ENCODE measurements at regions not wholly inside any gene's neighbourhood (a gene's known extent, or its start where the extent isn't known, plus 50 kb on each side); places are given as distances from the start of the nearest gene placed in this dataset.

GRCh38 chr6:25167961-25168360 is 111.2 kb upstream of the CARMIL1 start:
- WGBS (ENCODE audit: extremely low coverage, insufficient read length, low lambda C conversion rate) = no CpG with 5 or more reads among the region's 1 CpG
- Histone ChIP-seq H2BK12ac (ENCODE audit: insufficient read length, low read depth, low read length) (no peak overlapping the region), H4K20me1 (ENCODE audit: control insufficient read depth, insufficient read depth, insufficient read length) (no peaks in the 10 kb centered on the region)

More at GRCh38 chr6:25167961-25168360, 111.2 kb upstream of the CARMIL1 start:
- no peak overlapping the region for H3K27ac Mint-ChIP-seq
- H3K4ac ChIP-seq (ENCODE audit: low read depth, low read length) = no peak overlapping the region
- no peaks in the 10 kb centered on the region for H3K79me2 ChIP-seq (ENCODE audit: insufficient read depth, low read length)
- no peak overlapping the region for H2AK5ac ChIP-seq (ENCODE audit: insufficient read length, low read length)
- no peak overlapping the region for H2BK5ac ChIP-seq (ENCODE audit: insufficient read length, low read length)
- no peak overlapping the region for H3K56ac ChIP-seq (ENCODE audit: insufficient read length, low read depth, low read length)
- no peak overlapping the region for H3K18ac ChIP-seq (ENCODE audit: insufficient read length, low read depth, low read length)
- no peak overlapping the region for H3K4me2 ChIP-seq (ENCODE audit: insufficient read depth, insufficient read length, low read length)
- H3T11ph ChIP-seq (ENCODE audit: low read length) = no peak overlapping the region
- H4K8ac ChIP-seq (replicated peaks; ENCODE audit: insufficient read length, low read depth, low read length) = no peak overlapping the region
- no peak for TF ChIP-seq CTCF (conservative IDR thresholded peaks at IDR 0.05)
- no peaks in the 10 kb centered on the region for H3K23me2 ChIP-seq (ENCODE audit: insufficient read length, low read depth, low read length, poor library complexity, severe bottlenecking)
- no peak overlapping the region for H3K14ac ChIP-seq (ENCODE audit: insufficient read depth, low read length)
- H3K79me1 ChIP-seq (ENCODE audit: insufficient read depth, low read depth, low read length, poor library complexity, severe bottlenecking) = no peaks in the 10 kb centered on the region
- no peak overlapping the region for H4K5ac ChIP-seq (ENCODE audit: insufficient read length, low read depth, low read length)
- H3K27me3 ChIP-seq (ENCODE audit: insufficient read depth, low read length) = no peaks in the 10 kb centered on the region
- H3K9me3 ChIP-seq (ENCODE audit: control insufficient read depth, low read depth, low read length) = no peaks in the 10 kb centered on the region
- no peak overlapping the region for H4K91ac ChIP-seq (ENCODE audit: insufficient read length, low read depth, low read length)
- no peak overlapping the region for H2BK15ac ChIP-seq (ENCODE audit: low read depth, low read length)
- no peaks in the 10 kb centered on the region for H3K27me3 Mint-ChIP-seq (ENCODE audit: low read depth)
- H2BK120ac ChIP-seq (ENCODE audit: low read depth, low read length, poor library complexity, severe bottlenecking) = no peak overlapping the region
- DNase-seq = no peak
- H3K4me1 Mint-ChIP-seq = no peaks in the 10 kb centered on the region
- H3K4me3 Mint-ChIP-seq = no peak overlapping the region
- peaks cover 0 to 4% of the 10 kb centered on the region in 2 experiments; a peak in 3 of 5 replicates for H3K9me3 Mint-ChIP-seq
- no peak overlapping the region for H2BK20ac ChIP-seq (ENCODE audit: low read depth, low read length, poor library complexity, severe bottlenecking)
- no peak overlapping the region for H3K27ac ChIP-seq (ENCODE audit: insufficient read length, low read depth, low read length)
- peaks cover 0 to 2% (median 2%) of the 10 kb centered on the region in 3 experiments; a peak in 2 of 7 replicates for H3K36me3 Mint-ChIP-seq (ENCODE audit: insufficient read depth in 1 of 3, low read depth in 3 of 3)
- H3K23ac ChIP-seq (ENCODE audit: insufficient read length, low read depth, low read length) = no peak overlapping the region
- H3K9ac ChIP-seq (ENCODE audit: extremely low read depth, insufficient read length, low read length) = no peak overlapping the region
- no peak overlapping the region for H2AFZ ChIP-seq (ENCODE audit: low read length)
- H3K4me1 ChIP-seq (ENCODE audit: insufficient read depth, low read length) = no peaks in the 10 kb centered on the region

Measured in H9 (cell line).